IPS-15b (cell line): ENCODE measurements at regions not wholly inside any gene's neighbourhood (a gene's known extent, or its start where the extent isn't known, plus 50 kb on each side); places are given as distances from the start of the nearest gene placed in this dataset.
"Not testable (repeated sequence)": the region's sequence is repeated elsewhere in the genome, so short reads cannot be mapped to it uniquely, and the experiment has no call there.

ENCODE experiments used
- H3K27me3 ChIP-seq: one replicate; pipeline ENCODE4 v1.6.1; 2013; ENCODE audit warnings: low read length; ENCODE audit not compliant: control insufficient read depth, insufficient read depth
- H3K36me3 ChIP-seq: one replicate; pipeline ENCODE4 v1.6.1; 2013; ENCODE audit warnings: low read length; ENCODE audit not compliant: control insufficient read depth, insufficient read depth
- H3K4me1 ChIP-seq: one replicate; pipeline ENCODE4 v1.6.1; 2013; ENCODE audit warnings: mild to moderate bottlenecking, low read length; ENCODE audit not compliant: control insufficient read depth, insufficient read depth
- H3K4me3 ChIP-seq: one replicate; pipeline ENCODE4 v1.5.1; 2013; ENCODE audit warnings: low read depth, low read length
- H3K9ac ChIP-seq: one replicate; pipeline ENCODE4 v1.6.1; 2013; ENCODE audit warnings: low read depth, mild to moderate bottlenecking, low read length
- H3K9me3 ChIP-seq: one replicate; pipeline ENCODE4 v1.6.1; 2013; ENCODE audit warnings: mild to moderate bottlenecking, low read length; ENCODE audit not compliant: control insufficient read depth, insufficient read depth

GRCh38 chr4:187088070-187088799, 364.6 kb upstream of the FAT1 start:
- Histone ChIP-seq H3K27me3 (no peaks in the 10 kb centered on the region), H3K9me3 (no peaks in the 10 kb centered on the region), H3K36me3 (no peaks in the 10 kb centered on the region), H3K9ac (no peak overlapping the region), H3K4me1 (no peaks in the 10 kb centered on the region), H3K4me3 (no peak overlapping the region)

- no peaks in the 10 kb centered on the region for H3K27me3 ChIP-seq
- no peaks in the 10 kb centered on the region for H3K36me3 ChIP-seq
- H3K4me1 ChIP-seq = no peaks in the 10 kb centered on the region
- H3K9me3 ChIP-seq = no peaks in the 10 kb centered on the region
- H3K4me3 ChIP-seq = no peak overlapping the region
- H3K9ac ChIP-seq = no peak overlapping the region
Observed at GRCh38 chr4:187090401-187090800, 366.7 kb upstream of the FAT1 start.

GRCh38 chr4:187090832-187091231, 367.2 kb upstream of the FAT1 start:
- H3K9ac ChIP-seq, H3K36me3 ChIP-seq, H3K9me3 ChIP-seq, H3K27me3 ChIP-seq, H3K4me1 ChIP-seq, H3K4me3 ChIP-seq: not testable (repeated sequence)

- Histone ChIP-seq H3K9ac (no peak overlapping the region), H3K4me3 (no peak overlapping the region), H3K36me3 (no peaks in the 10 kb centered on the region), H3K9me3 (no peaks in the 10 kb centered on the region), H3K27me3 (no peaks in the 10 kb centered on the region), H3K4me1 (no peaks in the 10 kb centered on the region)
Observed at GRCh38 chr4:187094144-187094543, 370.5 kb upstream of the FAT1 start.

- Histone ChIP-seq H3K9me3 (no peaks in the 10 kb centered on the region), H3K4me3 (no peak overlapping the region), H3K9ac (no peak overlapping the region), H3K4me1 (no peaks in the 10 kb centered on the region), H3K36me3 (no peaks in the 10 kb centered on the region), H3K27me3 (no peaks in the 10 kb centered on the region)
Observed at GRCh38 chr4:187098429-187098828, 374.8 kb upstream of the FAT1 start.

GRCh38 chr4:187103351-187103750, 379.7 kb upstream of the FAT1 start:
- H3K4me3 ChIP-seq = no peak overlapping the region
- no peaks in the 10 kb centered on the region for H3K4me1 ChIP-seq
- H3K9ac ChIP-seq = no peak overlapping the region

GRCh38 chr4:187108845-187109244, 385.2 kb upstream of the FAT1 start:
- Histone ChIP-seq H3K36me3 (no peaks in the 10 kb centered on the region), H3K27me3 (no peaks in the 10 kb centered on the region), H3K9me3 (no peaks in the 10 kb centered on the region), H3K4me3 (no peak overlapping the region), H3K4me1 (no peaks in the 10 kb centered on the region), H3K9ac (no peak overlapping the region)

More at GRCh38 chr4:187103351-187103750, 379.7 kb upstream of the FAT1 start:
- no peaks in the 10 kb centered on the region for H3K36me3 ChIP-seq
- H3K27me3 ChIP-seq = no peaks in the 10 kb centered on the region
- no peaks in the 10 kb centered on the region for H3K9me3 ChIP-seq

- H3K4me1 ChIP-seq = no peaks in the 10 kb centered on the region
- H3K9ac ChIP-seq = no peak overlapping the region
- no peaks in the 10 kb centered on the region for H3K27me3 ChIP-seq
- H3K36me3 ChIP-seq = no peaks in the 10 kb centered on the region
- no peak overlapping the region for H3K4me3 ChIP-seq
- H3K9me3 ChIP-seq = no peaks in the 10 kb centered on the region
Observed at GRCh38 chr4:187109636-187110035, 386.0 kb upstream of the FAT1 start.

- Histone ChIP-seq H3K4me1 (no peaks in the 10 kb centered on the region), H3K9me3 (no peaks in the 10 kb centered on the region), H3K27me3 (no peaks in the 10 kb centered on the region), H3K4me3 (no peak overlapping the region), H3K9ac (no peak overlapping the region), H3K36me3 (no peaks in the 10 kb centered on the region)
Observed at GRCh38 chr4:187118166-187118565, 394.5 kb upstream of the FAT1 start.

GRCh38 chr4:187118602-187119120, 395.0 kb upstream of the FAT1 start:
- no peak overlapping the region for H3K4me3 ChIP-seq
- H3K9me3 ChIP-seq = no peaks in the 10 kb centered on the region
- no peaks in the 10 kb centered on the region for H3K36me3 ChIP-seq
- H3K27me3 ChIP-seq = no peaks in the 10 kb centered on the region
- no peaks in the 10 kb centered on the region for H3K4me1 ChIP-seq
- no peak overlapping the region for H3K9ac ChIP-seq

- no peaks in the 10 kb centered on the region for H3K36me3 ChIP-seq
- H3K9me3 ChIP-seq = no peaks in the 10 kb centered on the region
Observed at GRCh38 chr4:187124331-187124730, 400.7 kb upstream of the FAT1 start.

GRCh38 chr4:187125062-187125461, 401.4 kb upstream of the FAT1 start:
- H3K27me3 ChIP-seq = no peaks in the 10 kb centered on the region
- no peak overlapping the region for H3K4me3 ChIP-seq
- H3K9me3 ChIP-seq = no peaks in the 10 kb centered on the region
- no peaks in the 10 kb centered on the region for H3K4me1 ChIP-seq
- H3K36me3 ChIP-seq = no peaks in the 10 kb centered on the region
- no peak overlapping the region for H3K9ac ChIP-seq

More at GRCh38 chr4:187124331-187124730, 400.7 kb upstream of the FAT1 start:
- Histone ChIP-seq H3K27me3 (no peaks in the 10 kb centered on the region), H3K4me1 (no peaks in the 10 kb centered on the region), H3K4me3 (no peak overlapping the region), H3K9ac (no peak overlapping the region)
